GM21825 (cell line): ENCODE measurements at regions not wholly inside any gene's neighbourhood (a gene's known extent, or its start where the extent isn't known, plus 50 kb on each side); places are given as distances from the start of the nearest gene placed in this dataset.

Experiments used
- ATAC-seq: cut with Tn5 transposase; IDR thresholded peaks from one replicate; pipeline ENCODE4 v1.9.1; 2021; ENCODE audit warnings: mild to moderate bottlenecking, moderate library complexity; ENCODE audit not compliant: unreplicated experiment

DNA sequence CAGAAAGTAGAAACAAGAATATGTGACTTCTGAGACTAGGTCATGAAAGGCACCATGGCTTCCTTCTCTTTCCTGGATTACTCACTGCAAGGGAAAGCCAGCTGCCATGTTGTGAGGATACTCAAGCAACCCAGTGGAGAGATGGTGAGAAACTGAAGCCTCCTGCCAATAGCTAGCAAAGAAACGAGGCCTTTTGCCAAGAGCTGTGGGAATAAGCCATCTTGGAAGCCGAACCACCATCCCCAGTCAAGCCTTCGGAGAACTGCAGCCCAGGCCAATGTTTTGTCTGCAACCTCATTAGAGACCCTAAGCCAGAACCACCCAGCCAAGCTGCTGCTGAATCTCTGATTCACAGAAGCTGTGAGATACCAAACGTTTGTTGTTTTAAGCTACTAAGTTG is 104.7 kb upstream of the CRHR1 start:
- no peak for ATAC-seq

DNA sequence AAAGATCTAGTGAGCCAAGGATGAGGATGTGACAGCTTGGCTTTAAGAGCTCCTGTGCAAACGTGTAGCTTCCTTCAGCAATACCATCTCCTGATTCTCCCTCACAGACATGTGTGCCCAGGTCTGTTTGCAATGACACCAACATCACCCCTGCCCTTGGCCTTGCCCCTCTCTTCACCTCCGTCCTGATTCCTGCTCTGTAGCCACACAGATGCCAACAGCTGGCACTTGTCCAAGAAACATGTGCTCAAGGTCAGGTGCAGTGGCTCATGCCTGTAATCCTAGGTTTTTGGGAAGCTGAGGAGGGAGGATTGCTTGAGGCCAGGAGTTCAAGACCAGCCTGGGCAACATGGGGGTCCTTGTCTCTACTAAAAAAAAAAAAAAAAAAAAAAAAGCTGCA is 103.8 kb upstream of the CRHR1 start:
- no peak for ATAC-seq

DNA sequence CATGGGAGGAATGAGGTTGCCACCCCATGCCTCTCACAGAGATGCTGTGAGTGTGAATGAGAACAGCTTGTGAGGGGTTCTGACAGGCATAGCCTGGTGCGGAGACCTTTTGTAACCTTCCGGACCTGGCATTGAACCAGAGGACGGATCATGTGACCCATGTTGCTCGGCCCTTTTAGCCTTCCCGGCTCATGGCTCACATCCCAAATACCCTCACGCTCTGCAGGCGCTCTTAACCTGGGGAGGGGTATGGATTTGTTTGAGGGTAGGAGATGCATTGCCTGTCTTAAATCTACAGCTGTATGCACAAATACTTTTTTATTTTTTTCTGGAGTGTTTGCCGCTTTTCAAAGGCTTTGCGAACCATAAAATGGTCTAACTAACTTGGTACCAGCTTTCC is 102.4 kb upstream of the CRHR1 start:
- no peak for ATAC-seq

DNA sequence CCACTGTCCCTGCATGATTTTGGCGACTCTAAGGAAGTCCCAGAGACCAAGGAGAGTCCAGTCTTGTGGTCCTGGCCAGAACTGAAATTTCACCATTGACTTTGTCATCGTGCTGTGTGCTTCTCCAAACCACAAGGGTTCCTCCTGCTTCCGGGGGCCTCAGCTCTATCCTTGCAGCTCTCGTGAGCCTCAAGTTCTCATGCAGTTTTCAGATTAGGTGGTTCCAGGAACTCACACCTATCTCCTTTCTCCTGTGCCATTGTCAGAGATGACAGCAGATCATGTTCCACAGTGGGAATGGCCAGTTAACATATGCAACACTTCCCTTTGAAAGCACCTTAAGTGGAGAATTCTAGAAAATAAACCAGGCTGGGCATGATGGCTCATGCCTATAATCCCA is 97.9 kb upstream of the CRHR1 start:
- ATAC-seq = no peak

DNA sequence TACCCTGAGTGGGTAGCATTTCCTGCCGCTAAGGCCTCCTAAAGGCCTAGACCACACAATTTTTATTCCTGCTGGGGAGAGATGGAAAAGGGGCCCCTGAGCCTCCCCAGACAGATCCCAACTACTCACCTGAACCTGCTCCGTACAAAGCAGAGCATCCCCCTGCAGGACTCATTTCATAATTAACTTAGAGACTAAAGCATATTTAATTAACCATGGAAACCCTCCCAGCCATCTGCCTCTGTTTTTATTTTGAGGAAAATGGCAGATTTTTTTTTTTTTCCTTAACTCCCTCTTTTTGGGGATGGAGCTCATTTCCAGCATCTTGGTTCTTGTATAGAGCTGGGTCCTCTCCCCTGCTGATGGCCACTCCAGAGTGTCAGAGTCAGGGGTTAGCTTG is 96.5 kb upstream of the CRHR1 start:
- no peak for ATAC-seq

DNA sequence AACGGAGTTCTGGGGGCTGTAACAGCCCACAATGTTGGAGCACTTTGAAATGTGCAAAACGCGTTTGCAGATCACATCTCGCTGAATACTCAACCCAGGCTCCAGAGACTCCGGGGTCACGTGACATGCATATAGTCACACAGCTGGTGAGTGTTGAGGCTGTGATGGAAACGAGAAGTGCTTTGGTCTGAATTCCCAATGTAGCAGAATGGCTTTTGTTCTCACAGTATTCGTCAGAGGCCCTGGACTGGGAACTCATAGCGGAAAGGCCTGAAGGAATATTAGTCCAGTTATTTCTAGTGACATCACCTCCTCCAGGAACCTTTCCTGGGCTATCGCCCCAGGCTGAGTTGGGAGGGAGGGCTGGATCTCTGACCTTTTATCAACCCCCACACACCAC is 95.8 kb upstream of the CRHR1 start:
- no peak for ATAC-seq

GRCh38 chr17:45688820-45689219 is 95.3 kb upstream of the CRHR1 start:
- no peak for ATAC-seq

DNA sequence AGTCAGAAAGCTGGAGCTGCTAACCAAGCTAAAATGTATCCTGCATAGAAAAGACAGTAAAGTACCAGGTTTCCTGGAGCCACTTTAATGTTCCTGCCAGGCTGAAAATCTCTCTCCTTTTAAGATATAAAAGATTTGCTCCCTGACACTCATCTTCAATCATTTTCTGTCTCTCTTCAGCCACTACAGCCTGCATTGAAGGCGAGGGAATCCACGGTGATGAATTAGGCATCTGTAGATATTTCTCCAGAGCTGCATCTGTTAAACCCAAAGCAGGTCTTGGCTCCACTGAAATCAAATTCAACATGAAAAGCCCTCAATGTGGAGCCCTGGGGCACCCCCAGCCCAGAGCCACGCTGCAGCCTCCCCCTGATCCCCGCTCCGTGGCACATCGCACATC is 94.7 kb upstream of the CRHR1 start:
- ATAC-seq = no peak

GRCh38 chr17:45690625-45691275 is 93.4 kb upstream of the CRHR1 start:
- no peak for ATAC-seq

DNA sequence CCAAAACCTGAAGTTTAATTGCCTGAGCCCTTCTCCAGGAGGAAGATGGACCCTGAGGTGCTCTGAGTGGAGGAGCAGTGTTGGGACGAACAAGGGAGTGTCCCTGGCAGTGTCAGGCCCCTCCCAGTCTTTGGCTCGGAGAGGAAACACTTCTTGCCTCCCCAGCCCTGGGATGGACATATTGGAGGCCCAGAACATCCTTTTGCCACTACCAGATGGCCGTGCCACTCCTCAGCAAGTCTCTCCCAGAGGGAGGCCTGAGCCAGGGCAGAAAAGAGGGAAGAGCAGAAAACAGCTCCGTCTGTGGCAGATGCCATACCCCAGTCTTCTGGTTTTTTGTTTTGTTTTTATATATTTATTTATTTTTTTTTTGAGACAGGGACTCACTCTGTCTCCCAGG is 91.5 kb upstream of the CRHR1 start:
- ATAC-seq = no peak

DNA sequence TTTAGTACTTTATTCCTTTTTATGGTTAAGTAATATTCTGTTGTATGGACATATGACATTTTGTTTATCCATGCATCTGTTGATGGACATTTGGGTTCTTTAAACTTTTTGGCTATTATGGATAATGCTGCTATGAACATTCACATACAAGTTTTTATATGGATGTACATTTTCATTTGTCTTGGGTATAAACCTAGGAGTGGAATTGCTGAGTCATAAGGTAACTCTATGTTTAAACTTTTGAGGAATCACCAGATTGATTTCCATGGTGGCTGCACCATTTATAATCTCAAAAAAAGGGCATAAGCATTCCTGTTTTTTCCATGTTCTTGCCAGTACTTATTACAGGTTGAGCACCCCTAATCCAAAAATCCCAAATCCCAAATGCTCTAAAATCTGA is 90.3 kb upstream of the CRHR1 start:
- no peak for ATAC-seq

GRCh38 chr17:45696442-45696841 is 87.7 kb upstream of the CRHR1 start:
- ATAC-seq = no peak

DNA sequence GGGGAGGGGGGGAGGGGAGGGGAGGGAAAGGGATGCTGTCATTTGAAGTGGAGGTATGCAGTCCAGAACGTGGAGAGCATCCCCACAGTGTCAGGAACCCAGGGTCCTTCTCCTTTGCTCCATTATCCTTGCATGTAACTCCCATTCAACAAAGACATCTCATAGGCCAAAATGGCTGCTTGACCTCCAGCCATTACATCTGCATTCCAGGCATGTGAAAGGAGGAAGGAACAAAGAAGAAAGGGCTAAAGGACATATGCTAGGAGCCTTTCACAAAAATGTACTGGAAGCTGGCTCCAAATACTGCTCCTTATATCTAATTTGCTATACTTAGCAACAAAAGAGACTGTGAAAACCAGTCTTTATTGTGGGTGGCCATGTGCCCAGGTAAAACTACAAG is 87.0 kb upstream of the CRHR1 start:
- ATAC-seq = no peak

- no peak for ATAC-seq
Observed at GRCh38 chr17:45700171-45701090, 83.7 kb upstream of the CRHR1 start.

DNA sequence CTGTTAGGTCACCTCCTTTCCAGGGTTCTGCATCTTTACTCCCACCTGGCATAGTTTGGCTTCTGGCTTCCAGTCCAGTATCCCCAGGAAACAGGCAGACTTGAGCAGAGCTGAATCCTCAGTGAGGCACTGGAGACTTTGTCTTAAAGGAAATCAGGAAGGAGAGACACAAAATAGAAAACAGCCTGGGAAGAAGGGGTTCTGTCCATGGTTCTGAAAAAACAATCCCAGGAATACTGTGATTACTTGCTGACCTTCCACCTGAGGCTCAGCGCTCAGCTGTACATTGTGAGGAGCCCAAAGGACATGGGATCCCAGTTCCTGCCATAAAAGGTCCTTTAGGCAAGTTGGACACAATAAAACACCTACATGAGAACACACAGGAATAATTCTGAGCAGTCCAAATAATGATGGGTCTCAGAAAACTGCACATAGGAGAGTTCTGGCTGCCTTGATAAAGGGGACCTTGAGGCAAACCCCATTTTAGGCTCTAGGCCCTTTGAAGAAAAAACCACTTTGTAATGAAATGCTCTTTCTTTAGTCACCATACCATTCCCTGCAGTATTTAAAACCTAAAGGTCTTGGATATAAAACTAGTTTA is 81.4 kb upstream of the CRHR1 start:
- ATAC-seq = no peak

- ATAC-seq = no peak
Observed at GRCh38 chr17:45703348-45703747, 80.8 kb upstream of the CRHR1 start.

- no peak for ATAC-seq
Observed at GRCh38 chr17:45703806-45704205, 80.3 kb upstream of the CRHR1 start.

- ATAC-seq = no peak
Observed at GRCh38 chr17:45704251-45704650, 79.9 kb upstream of the CRHR1 start.

DNA sequence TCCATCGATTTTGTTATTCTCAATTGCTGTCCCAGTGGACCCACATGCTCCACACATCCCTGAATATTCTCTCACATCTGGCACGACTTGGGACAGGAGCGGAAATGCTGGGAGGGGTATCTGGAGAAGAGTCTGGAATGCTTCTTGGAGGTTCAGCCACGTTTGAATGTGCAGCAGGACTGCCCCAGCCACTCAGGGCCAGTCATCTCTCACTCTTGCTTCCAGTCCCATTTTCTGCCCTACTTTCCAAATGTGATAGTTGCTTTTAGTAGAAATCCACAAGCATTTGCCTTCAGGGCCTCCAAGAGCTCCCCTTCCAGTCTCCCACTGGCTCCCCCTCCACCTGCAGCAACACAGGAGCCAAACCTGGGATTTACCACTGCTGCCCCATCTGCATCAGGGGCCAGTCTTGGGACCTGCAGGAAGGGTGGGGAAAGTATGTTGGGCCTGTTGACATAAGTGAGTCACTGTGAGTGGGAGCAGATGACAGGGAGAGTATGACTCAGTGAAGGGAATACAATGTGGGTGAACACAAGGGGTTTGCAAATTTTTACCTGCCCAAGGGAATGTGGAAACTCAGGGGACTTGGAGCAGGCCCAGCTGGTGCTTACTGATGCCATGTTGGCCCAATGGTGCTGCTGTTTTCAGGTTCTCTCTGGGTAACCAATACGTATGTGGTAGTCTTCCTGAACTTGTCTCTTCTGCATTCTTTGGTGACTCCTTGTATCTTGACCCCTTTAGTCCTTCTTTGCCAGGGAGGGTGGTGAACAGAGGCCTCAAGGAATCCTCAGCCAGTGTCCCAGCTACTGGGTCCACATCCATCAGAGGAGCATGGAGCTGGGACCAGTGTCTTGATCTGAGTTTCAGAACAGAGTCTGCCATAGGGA is 78.8 kb upstream of the CRHR1 start:
- ATAC-seq = no peak

- no peak for ATAC-seq
Observed at GRCh38 chr17:45706033-45706432, 78.1 kb upstream of the CRHR1 start.

DNA sequence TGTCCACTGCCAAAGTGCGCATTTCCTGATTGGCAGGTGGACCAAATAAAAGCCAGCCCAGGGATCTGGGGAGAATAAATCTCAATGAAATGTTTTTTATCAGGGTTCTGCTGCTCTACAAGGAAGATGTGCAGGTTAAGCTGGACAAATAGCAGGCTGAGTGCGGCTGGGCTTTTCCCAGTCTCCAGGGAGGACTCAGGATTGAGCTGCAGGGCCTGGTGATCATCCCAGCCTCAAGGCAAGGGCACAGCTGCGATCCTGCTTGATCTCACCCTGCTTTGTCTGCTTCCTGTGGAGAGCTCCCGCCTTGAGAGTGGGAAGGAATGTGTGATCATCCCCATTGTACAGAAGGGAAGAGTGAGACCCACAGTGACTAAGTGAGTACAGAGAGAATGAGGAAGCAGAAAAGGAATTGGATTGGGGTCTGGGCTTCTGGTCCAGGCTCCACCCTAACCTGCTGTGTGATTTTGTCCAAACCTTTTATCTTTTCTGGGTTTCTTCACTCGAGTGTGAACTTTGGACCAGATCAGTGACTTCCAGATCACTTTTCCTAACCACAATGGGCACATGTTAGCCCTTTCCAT is 75.3 kb upstream of the CRHR1 start:
- ATAC-seq = no peak
